CD4-positive, alpha-beta T cell treated with Interleukin-12 subunit alpha and Interleukin-12 subunit beta, for 1 hour (primary cell): ENCODE measurements at regions not wholly inside any gene's neighbourhood (a gene's known extent, or its start where the extent isn't known, plus 50 kb on each side); places are given as distances from the start of the nearest gene placed in this dataset.
"Not testable (repeated sequence)": the region's sequence is repeated elsewhere in the genome, so short reads cannot be mapped to it uniquely, and the experiment has no call there.

Experiments
- DNase-seq: peaks from one replicate; pipeline ENCODE4 v3.0.0-alpha.2; 2020

- no peak for DNase-seq
Observed at GRCh38 chr5:92665506-92665905, 915.5 kb downstream of the NR2F1-AS1 start.

- no peak for DNase-seq
Observed at GRCh38 chr5:92662741-92663140, 918.3 kb downstream of the NR2F1-AS1 start.

GRCh38 chr5:92659246-92659645 lies 921.8 kb downstream of the NR2F1-AS1 start:
- no peak for DNase-seq

GRCh38 chr5:92654601-92655000 lies 926.4 kb downstream of the NR2F1-AS1 start:
- not testable (repeated sequence) for DNase-seq

- no peak for DNase-seq
Observed at GRCh38 chr5:92653730-92654461, 927.1 kb downstream of the NR2F1-AS1 start.

- DNase-seq = no peak
Observed at GRCh38 chr5:92652756-92653155, 928.3 kb downstream of the NR2F1-AS1 start.

- DNase-seq = no peak
Observed at GRCh38 chr5:92644266-92644886, 936.6 kb downstream of the NR2F1-AS1 start.

- no peak for DNase-seq
Observed at GRCh38 chr5:92641031-92641962, 939.7 kb downstream of the NR2F1-AS1 start.

GRCh38 chr5:92640340-92640739 lies 940.7 kb downstream of the NR2F1-AS1 start:
- DNase-seq = no peak

- DNase-seq = no peak
Observed at GRCh38 chr5:92637960-92638359, 943.1 kb downstream of the NR2F1-AS1 start.

- no peak for DNase-seq
Observed at GRCh38 chr5:92637247-92637646, 943.8 kb downstream of the NR2F1-AS1 start.

GRCh38 chr5:92635001-92635461 lies 946.0 kb downstream of the NR2F1-AS1 start:
- no peak for DNase-seq

- no peak for DNase-seq
Observed at GRCh38 chr5:92633875-92634487, 947.0 kb downstream of the NR2F1-AS1 start.

GRCh38 chr5:92633176-92633575 lies 947.8 kb downstream of the NR2F1-AS1 start:
- no peak for DNase-seq

GRCh38 chr5:92631237-92631701 lies 949.8 kb downstream of the NR2F1-AS1 start:
- not testable (repeated sequence) for DNase-seq

GRCh38 chr5:92629574-92629973 lies 951.4 kb downstream of the NR2F1-AS1 start:
- DNase-seq = no peak

GRCh38 chr5:92629000-92629399 lies 952.0 kb downstream of the NR2F1-AS1 start:
- no peak for DNase-seq

- no peak for DNase-seq
Observed at GRCh38 chr5:92627186-92627585, 953.8 kb downstream of the NR2F1-AS1 start.

GRCh38 chr5:92616085-92616484 lies 964.9 kb downstream of the NR2F1-AS1 start:
- no peak for DNase-seq

- no peak for DNase-seq
Observed at GRCh38 chr5:92613546-92613945, 967.5 kb downstream of the NR2F1-AS1 start.

GRCh38 chr5:92610435-92610834 lies 970.6 kb downstream of the NR2F1-AS1 start:
- DNase-seq = not testable (repeated sequence)

GRCh38 chr5:92605591-92605990 lies 975.4 kb downstream of the NR2F1-AS1 start:
- no peak for DNase-seq
